HFFc6 (cell line): ENCODE measurements at regions not wholly inside any gene's neighbourhood (a gene's known extent, or its start where the extent isn't known, plus 50 kb on each side); places are given as distances from the start of the nearest gene placed in this dataset.
"Not testable (repeated sequence)": the region's sequence is repeated elsewhere in the genome, so short reads cannot be mapped to it uniquely, and the experiment has no call there.

Experiments used
- DNase-seq: peaks from one replicate; pipeline ENCODE4 v3.0.0-alpha.2; 2018
- H3K27ac Mint-ChIP-seq: 2 replicates; pipeline ENCODE4 v1.8.0; 2020; ENCODE audit warnings: mild to moderate bottlenecking, mixed read lengths
- H3K27me3 Mint-ChIP-seq: 2 replicates; pipeline ENCODE4 v1.8.0; 2021; ENCODE audit warnings: mild to moderate bottlenecking, moderate library complexity, mixed read lengths; ENCODE audit not compliant: insufficient read depth
- H3K36me3 Mint-ChIP-seq: 2 replicates; pipeline ENCODE4 v1.8.0; 2021; ENCODE audit warnings: low read depth, mixed read lengths
- H3K4me1 Mint-ChIP-seq: 2 replicates; pipeline ENCODE4 v1.8.0; 2020; ENCODE audit warnings: low read depth, mixed read lengths
- H3K4me3 Mint-ChIP-seq: 2 replicates; pipeline ENCODE4 v1.8.0; 2020; ENCODE audit warnings: mild to moderate bottlenecking, moderate library complexity, mixed read lengths
- H3K9me3 Mint-ChIP-seq: 2 replicates; pipeline ENCODE4 v1.8.0; 2020; ENCODE audit warnings: mild to moderate bottlenecking, mixed read lengths
- CTCF ChIP-seq: fragments of 200-600 bp; sonication (generic); IDR thresholded peaks from 2 replicates; pipeline ENCODE4 v1.5.0; 2021; ENCODE audit warnings: antibody characterized with exemption, mild to moderate bottlenecking

- no peak overlapping the region for H3K27ac Mint-ChIP-seq
These were observed 71.2 kb upstream of the TRIM24 start for GRCh38 chr7:138388673-138389491.

GRCh38 chr7:138395763-138396162, 64.3 kb upstream of the TRIM24 start:
- Mint-ChIP-seq H3K36me3 (no peaks in the 10 kb centered on the region; the same call in 1 of the 2 replicates), H3K4me3 (no peak overlapping the region), H3K9me3 (peaks cover 5% of the 10 kb centered on the region; the same call in 1 of the 2 replicates), H3K27ac (no peak overlapping the region), H3K27me3 (no peaks in the 10 kb centered on the region; the same call in 1 of the 2 replicates), H3K4me1 (no peaks in the 10 kb centered on the region)
- TF ChIP-seq CTCF = no peak
- no peak for DNase-seq

More at GRCh38 chr7:138388673-138389491, 71.2 kb upstream of the TRIM24 start:
- no peaks in the 10 kb centered on the region; the same call in 1 of the 2 replicates for H3K36me3 Mint-ChIP-seq
- H3K4me3 Mint-ChIP-seq = no peak overlapping the region
- no peak for DNase-seq
- TF ChIP-seq CTCF = no peak
- H3K9me3 Mint-ChIP-seq = peaks cover 12% of the 10 kb centered on the region
- no peaks in the 10 kb centered on the region for H3K27me3 Mint-ChIP-seq
- H3K4me1 Mint-ChIP-seq = no peaks in the 10 kb centered on the region

GRCh38 chr7:138396251-138397070, 63.6 kb upstream of the TRIM24 start:
- no peak overlapping the region for H3K27ac Mint-ChIP-seq
- H3K27me3 Mint-ChIP-seq = no peaks in the 10 kb centered on the region; the same call in 1 of the 2 replicates
- no peak for TF ChIP-seq CTCF
- H3K4me1 Mint-ChIP-seq = no peaks in the 10 kb centered on the region
- H3K36me3 Mint-ChIP-seq = no peaks in the 10 kb centered on the region; the same call in 1 of the 2 replicates
- DNase-seq = no peak
- H3K4me3 Mint-ChIP-seq = no peak overlapping the region
- peaks cover 5% of the 10 kb centered on the region; the same call in 1 of the 2 replicates for H3K9me3 Mint-ChIP-seq

- H3K9me3 Mint-ChIP-seq, DNase-seq, H3K4me3 Mint-ChIP-seq, H3K36me3 Mint-ChIP-seq, H3K27ac Mint-ChIP-seq, H3K27me3 Mint-ChIP-seq, H3K4me1 Mint-ChIP-seq: not testable (repeated sequence)
These were observed 63.0 kb upstream of the TRIM24 start for GRCh38 chr7:138397071-138397433.

DNA sequence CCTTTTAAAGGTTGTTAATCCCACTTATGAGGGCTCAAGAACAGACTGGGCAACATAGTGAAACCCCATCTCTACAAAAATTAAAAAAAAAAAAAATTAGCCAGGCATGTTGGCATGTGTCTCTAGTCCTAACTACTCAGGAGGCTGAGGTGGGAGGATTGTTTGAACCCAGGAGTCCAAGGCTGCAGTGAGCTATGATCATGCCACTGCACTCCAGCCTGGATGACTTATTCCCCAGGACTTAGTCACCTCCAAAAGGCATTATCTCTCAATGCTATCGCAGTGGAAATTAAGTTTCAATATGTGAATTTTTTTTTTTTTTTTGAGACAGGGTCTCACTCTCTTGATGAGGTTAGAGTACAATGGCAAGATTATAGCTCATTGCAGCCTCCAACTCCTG, 61.2 kb upstream of the TRIM24 start:
- no peaks in the 10 kb centered on the region for H3K4me1 Mint-ChIP-seq
- H3K27me3 Mint-ChIP-seq = no peaks in the 10 kb centered on the region; the same call in 1 of the 2 replicates
- no peaks in the 10 kb centered on the region; the same call in 1 of the 2 replicates for H3K36me3 Mint-ChIP-seq
- TF ChIP-seq CTCF = no peak
- no peak for DNase-seq
- H3K9me3 Mint-ChIP-seq = peaks cover 5% of the 10 kb centered on the region; the same call in 1 of the 2 replicates
- H3K27ac Mint-ChIP-seq = no peak overlapping the region
- no peak overlapping the region for H3K4me3 Mint-ChIP-seq
